HCT116 (cell line): ENCODE measurements at regions not wholly inside any gene's neighbourhood (a gene's known extent, or its start where the extent isn't known, plus 50 kb on each side); places are given as distances from the start of the nearest gene placed in this dataset.

Source experiments
- ATAC-seq: fragments of 200-7000 bp; cut with Tn5 transposase; 2 replicates; pipeline ENCODE4 v1.9.1; 2020; ENCODE audit warnings: mild to moderate bottlenecking, moderate library complexity
- BruUV-seq: library from RNA; stranded (reverse); fragments of 400-500 nt; replicated peaks from 2 replicates; lab custom pipeline; 2021; lab: Mats Ljungman, UMichigan
- CTCF ChIA-PET: fragments of 300-600 bp; sonication (Branson Sonifier 250); formaldehyde crosslinking; loops from one replicate; lab custom pipeline; 2021; ENCODE audit warnings: antibody characterized with exemption; lab: Charles Lee
- POLR2A ChIA-PET: fragments of 300-600, 350-600 bp; sonication (Branson Sonifier 250); formaldehyde crosslinking; loops from one replicate; lab custom pipeline; 2021; ENCODE audit warnings: antibody characterized with exemption; lab: Charles Lee
- RAD21 ChIA-PET, 2 experiments: fragments of 300-600 bp; sonication (Branson Sonifier 250); formaldehyde crosslinking; loops; one replicate each; lab custom pipeline; 2023; ENCODE audit warnings: low total read pairs in 2 of 2; ENCODE audit not compliant: uncharacterized antibody in 2 of 2, unreplicated experiment in 2 of 2, low non-redundant PET in 1 of 2; lab: Charles Lee
- DNase-seq: peaks from one replicate; pipeline ENCODE4 v3.0.0-alpha.2; 2010; ENCODE audit warnings: low read depth, low spot score
- H2AFZ ChIP-seq: fragments of 200-600 bp; shearing (Covaris generic), sonication (generic); 2 replicates; pipeline ENCODE4 v1.6.1; 2017; ENCODE audit warnings: low read depth, mixed run types, mixed read lengths, antibody characterized with exemption, low read length; ENCODE audit not compliant: poor library complexity, severe bottlenecking
- H3K27ac ChIP-seq: 2 replicates; pipeline ENCODE4 v1.5.1; 2012; ENCODE audit warnings: low read depth, low read length
- H3K27me3 ChIP-seq: fragments of 200-600 bp; sonication (generic); 2 replicates; pipeline ENCODE4 v1.6.1; 2016; ENCODE audit warnings: mixed run types, low read length, mixed read lengths; ENCODE audit not compliant: insufficient read depth
- H3K36me3 ChIP-seq, 2 experiments: fragments of 200-500 bp in 1 of 2; fragments of 200-600 bp in 1 of 2; sonication (Bioruptor generic) in 1 of 2; sonication (generic) in 1 of 2; 2 replicates each; pipeline versions ENCODE4 v1.5.1 to v1.6.1; 2014 to 2016; ENCODE audit warnings: low read length in 2 of 2, inconsistent platforms in 1 of 2, mixed read lengths in 1 of 2, mixed run types in 1 of 2; ENCODE audit not compliant: insufficient read depth in 2 of 2, control insufficient read depth in 1 of 2
- H3K4me1 ChIP-seq, 2 experiments: fragments of 200-600 bp in 1 of 2; sonication (generic) in 1 of 2; 2 replicates each; pipeline versions ENCODE4 v1.5.1 to v1.6.1; 2012 to 2017; ENCODE audit warnings: low read length in 2 of 2, inconsistent platforms in 1 of 2, mild to moderate bottlenecking in 1 of 2, mixed read lengths in 1 of 2, mixed run types in 1 of 2, moderate library complexity in 1 of 2; ENCODE audit not compliant: insufficient read depth in 2 of 2, control insufficient read depth in 1 of 2
- H3K4me2 ChIP-seq: fragments of 200-600 bp; sonication (generic); 2 replicates; pipeline ENCODE4 v1.6.1; 2017; ENCODE audit warnings: mixed run types, low read length, mixed read lengths
- H3K4me3 ChIP-seq, 2 experiments: fragments of 200-600 bp in 1 of 2; sonication (generic) in 1 of 2; replicated peaks in 1 of 2; 2 replicates each; pipeline ENCODE4 v1.5.1; 2011 to 2016; ENCODE audit warnings: low read length in 2 of 2, control low read depth in 1 of 2, low read depth in 1 of 2, mild to moderate bottlenecking in 1 of 2, mixed read lengths in 1 of 2, mixed run types in 1 of 2
- H3K79me2 ChIP-seq: fragments of 200-600 bp; sonication (generic); 2 replicates; pipeline ENCODE4 v1.6.1; 2017; ENCODE audit warnings: mild to moderate bottlenecking, mixed run types, low read length, moderate library complexity, mixed read lengths; ENCODE audit not compliant: insufficient read depth
- H3K9ac ChIP-seq: fragments of 200-600 bp; sonication (generic); 2 replicates; pipeline ENCODE4 v1.6.1; 2016; ENCODE audit warnings: low read length, mixed read lengths
- H3K9me2 ChIP-seq: fragments of 200-600 bp; sonication (generic), shearing (Covaris generic); 2 replicates; pipeline ENCODE4 v1.6.1; 2017; ENCODE audit warnings: mixed run types, mild to moderate bottlenecking, moderate library complexity; ENCODE audit not compliant: insufficient read depth
- H3K9me3 ChIP-seq, 2 experiments: fragments of 200-500 bp in 1 of 2; fragments of 200-600 bp in 1 of 2; sonication (Bioruptor generic) in 1 of 2; sonication (generic) in 1 of 2; 2 replicates each; pipeline ENCODE4 v1.6.1; 2014 to 2017; ENCODE audit warnings: low read length in 2 of 2, mixed read lengths in 2 of 2, inconsistent platforms in 1 of 2, low read depth in 1 of 2, mild to moderate bottlenecking in 1 of 2, mixed run types in 1 of 2, moderate library complexity in 1 of 2; ENCODE audit not compliant: control insufficient read depth in 1 of 2, insufficient read depth in 1 of 2
- H4K20me1 ChIP-seq: fragments of 200-600 bp; sonication (generic), shearing (Covaris generic); 2 replicates; pipeline ENCODE4 v1.6.1; 2017; ENCODE audit warnings: mixed run types, mild to moderate bottlenecking, moderate library complexity; ENCODE audit not compliant: insufficient read depth
- CBX3 ChIP-seq: IDR thresholded peaks from 2 replicates; pipeline ENCODE4 v1.6.1; 2012; ENCODE audit warnings: low read depth
- CTCF ChIP-seq, 3 experiments: fragments of 200-600 bp in 1 of 3; sonication (generic) in 1 of 3; IDR thresholded peaks in 2 of 3; conservative IDR thresholded peaks in 1 of 3; 2 replicates each; pipeline ENCODE4 v1.5.1; 2012 to 2017; ENCODE audit warnings: low read depth in 2 of 3, low read length in 2 of 3, antibody characterized with exemption in 1 of 3, borderline replicate concordance in 1 of 3, control low read depth in 1 of 3, mild to moderate bottlenecking in 1 of 3, mixed read lengths in 1 of 3, mixed run types in 1 of 3, moderate library complexity in 1 of 3; ENCODE audit not compliant: insufficient read depth in 1 of 3
- EGR1 ChIP-seq: IDR thresholded peaks from 2 replicates; pipeline ENCODE4 v1.6.1; 2012; ENCODE audit warnings: low read depth
- ELF1 ChIP-seq: IDR thresholded peaks from 2 replicates; pipeline ENCODE4 v1.6.1; 2012; ENCODE audit warnings: low read depth, borderline replicate concordance
- EZH2 ChIP-seq: fragments of 200-600 bp; sonication (generic); IDR thresholded peaks from 2 replicates; pipeline ENCODE4 v1.6.1; 2017; ENCODE audit warnings: antibody characterized with exemption, mixed run types
- FOSL1 ChIP-seq: IDR thresholded peaks from 2 replicates; pipeline ENCODE4 v1.6.1; 2012; ENCODE audit warnings: low read depth
- JUND ChIP-seq: IDR thresholded peaks from 2 replicates; pipeline ENCODE4 v1.6.1; 2012
- MAX ChIP-seq: IDR thresholded peaks from 2 replicates; pipeline ENCODE4 v1.6.1; 2012
- POLR2A ChIP-seq: IDR thresholded peaks from 2 replicates; pipeline ENCODE4 v1.7.0; 2011; ENCODE audit warnings: borderline replicate concordance; ENCODE audit not compliant: insufficient read depth, insufficient read length; ENCODE audit errors: extremely low read depth
- POLR2AphosphoS5 ChIP-seq: IDR thresholded peaks from 2 replicates; pipeline ENCODE4 v1.6.1; 2011; ENCODE audit warnings: mild to moderate bottlenecking, low read depth, low read length, moderate library complexity
- REST ChIP-seq: IDR thresholded peaks from 2 replicates; pipeline ENCODE4 v1.6.1; 2012; ENCODE audit warnings: low read depth
- SIN3A ChIP-seq: IDR thresholded peaks from 2 replicates; pipeline ENCODE4 v1.6.1; 2012; ENCODE audit warnings: low read depth
- SP1 ChIP-seq: IDR thresholded peaks from 2 replicates; pipeline ENCODE4 v1.6.1; 2012; ENCODE audit warnings: low read depth
- SRF ChIP-seq: IDR thresholded peaks from 2 replicates; pipeline ENCODE4 v1.6.1; 2012; ENCODE audit warnings: low read depth
- TCF7L2 ChIP-seq: IDR thresholded peaks from 2 replicates; pipeline ENCODE4 v1.7.0; 2011; ENCODE audit warnings: borderline replicate concordance, inconsistent platforms; ENCODE audit not compliant: insufficient read depth, insufficient read length; ENCODE audit errors: extremely low read depth
- YY1 ChIP-seq: IDR thresholded peaks from 2 replicates; pipeline ENCODE4 v1.6.1; 2011; ENCODE audit warnings: low read length, low read depth, moderate library complexity, mild to moderate bottlenecking; ENCODE audit not compliant: insufficient replicate concordance; ENCODE audit errors: extremely low read depth
- ZBTB33 ChIP-seq: IDR thresholded peaks from 2 replicates; pipeline ENCODE4 v1.6.1; 2011; ENCODE audit warnings: mild to moderate bottlenecking, low read length, moderate library complexity; ENCODE audit not compliant: insufficient replicate concordance; ENCODE audit errors: extremely low read depth
- ZFX ChIP-seq: fragments of 450-650 bp; IDR thresholded peaks from 2 replicates; pipeline ENCODE4 v1.6.1; 2017
- ZNF274 ChIP-seq: fragments of 200-500 bp; sonication (Bioruptor generic); IDR thresholded peaks from 2 replicates; pipeline ENCODE4 v1.6.1; 2014; ENCODE audit warnings: mild to moderate bottlenecking, low read depth, low read length, inconsistent platforms
- intact Hi-C: fragments of 100-400 bp; cut with micrococcal nuclease; formaldehyde crosslinking; loops from 2 replicates; pipeline ENCODE4 v1.10.0; 2022

GRCh38 chr14:71716041-71716772, 216.0 kb upstream of the RGS6 start:
- H3K27me3 ChIP-seq, result no peaks in the 10 kb centered on the region
- no peak overlapping the region for H3K4me3 ChIP-seq
- no peak overlapping the region for H3K4me2 ChIP-seq
- POLR2A ChIA-PET, result no interaction called here
- DNase-seq (no peak), ATAC-seq (no peak)
- intact Hi-C loops, result no loop called here
- peaks cover 8 to 9% of the 10 kb centered on the region in 2 experiments for H3K4me1 ChIP-seq
- H3K9ac ChIP-seq, result no peak overlapping the region
- no peaks in the 10 kb centered on the region for H4K20me1 ChIP-seq
- CTCF ChIA-PET, result no interaction called here
- no TSS peak for BruUV-seq
- H2AFZ ChIP-seq, result no peak overlapping the region
- no peak overlapping the region for H3K27ac ChIP-seq
- no peaks in the 10 kb centered on the region for H3K9me3 ChIP-seq
- H3K79me2 ChIP-seq, result no peaks in the 10 kb centered on the region
- no peaks in the 10 kb centered on the region for H3K9me2 ChIP-seq
- RAD21 ChIA-PET, result no interaction called here
- TF ChIP-seq TCF7L2 (no peak), YY1 (no peak), ZFX (no peak), SIN3A (no peak), SP1 (no peak), EGR1 (no peak), JUND (no peak), CTCF (IDR thresholded peaks at IDR 0.05 in 2 of 3, conservative IDR thresholded peaks at IDR 0.05 in 1 of 3; ENCODE audit: borderline replicate concordance in 1 of 3, insufficient read depth in 1 of 3, low read depth in 2 of 3, low read length in 2 of 3) (no peak), EZH2 (no peak), SRF (no peak), POLR2A (no peak), ZBTB33 (no peak), REST (no peak), FOSL1 (no peak), CBX3 (no peak), POLR2AphosphoS5 (no peak), ZNF274 (no peak), MAX (no peak), ELF1 (no peak)
- TF ChIP-seq, all 23 proteins: peak for 0
- no peaks in the 10 kb centered on the region for H3K36me3 ChIP-seq
